ENCODE measurements at regions not wholly inside any gene's neighbourhood (a gene's known extent, or its start where the extent isn't known, plus 50 kb on each side); places are given as distances from the start of the nearest gene placed in this dataset.

DNA sequence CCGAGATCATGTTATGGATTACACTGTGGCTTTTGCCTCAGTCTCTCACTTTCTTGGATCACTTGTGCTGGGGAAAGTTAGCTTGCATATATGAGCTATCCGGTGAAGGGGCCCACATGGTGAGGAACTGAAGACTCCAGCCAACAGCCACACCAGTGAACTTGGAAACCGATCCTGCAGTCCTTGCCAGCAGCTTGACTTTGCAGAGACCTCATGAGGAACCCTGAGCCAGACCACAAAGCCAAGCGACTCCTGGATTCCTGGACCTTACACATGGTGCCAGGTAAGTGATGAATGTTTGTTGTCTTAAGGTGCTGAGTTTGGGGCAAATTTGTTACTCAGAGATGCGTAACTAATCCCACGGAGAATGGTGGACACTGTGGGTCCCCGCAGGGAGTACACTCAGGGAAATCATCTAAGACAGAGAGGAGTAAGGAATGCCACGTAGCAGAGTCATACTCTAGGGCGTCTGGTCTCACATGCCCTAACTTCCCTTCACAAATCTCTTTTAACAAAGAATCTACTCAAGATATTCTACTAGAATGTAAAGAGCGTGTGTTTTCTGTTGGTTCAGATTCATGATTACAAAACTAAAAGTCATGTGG, 76.5 kb upstream of the PJA2 start:
- DNase-seq (ENCODE audit: low read depth, low spot score) (no peak), ATAC-seq (no peak)
- Histone ChIP-seq H3K4me3 (replicated peaks in 1 of 2; ENCODE audit: low read depth in 1 of 2, low read length in 2 of 2) (no peak overlapping the region), H4K20me1 (ENCODE audit: insufficient read depth) (no peaks in the 10 kb centered on the region), H3K4me2 (ENCODE audit: low read length) (no peak overlapping the region), H3K9me3 (ENCODE audit: control insufficient read depth in 1 of 2, insufficient read depth in 1 of 2, low read depth in 1 of 2, low read length in 2 of 2) (no peaks in the 10 kb centered on the region), H3K27ac (ENCODE audit: low read depth, low read length) (no peak overlapping the region), H3K79me2 (ENCODE audit: insufficient read depth, low read length) (no peaks in the 10 kb centered on the region), H2AFZ (ENCODE audit: low read depth, low read length, poor library complexity, severe bottlenecking) (no peak overlapping the region), H3K27me3 (ENCODE audit: insufficient read depth, low read length) (no peaks in the 10 kb centered on the region), H3K9me2 (ENCODE audit: insufficient read depth) (no peaks in the 10 kb centered on the region), H3K9ac (ENCODE audit: low read length) (no peak overlapping the region), H3K4me1 (ENCODE audit: control insufficient read depth in 1 of 2, insufficient read depth in 2 of 2, low read length in 2 of 2) (no peaks in the 10 kb centered on the region), H3K36me3 (ENCODE audit: control insufficient read depth in 1 of 2, insufficient read depth in 2 of 2, low read length in 2 of 2) (no peaks in the 10 kb centered on the region)
- intact Hi-C loops (cut with micrococcal nuclease), result no loop called here
- BruUV-seq (replicated peaks), result no TSS peak
- ChIA-PET CTCF (no interaction called here), RAD21 (ENCODE audit: low non-redundant PET in 1 of 2, low total read pairs in 2 of 2, uncharacterized antibody in 2 of 2, unreplicated experiment in 2 of 2) (no interaction called here), POLR2A (no interaction called here)
- TF ChIP-seq ZNF274 (IDR thresholded peaks at IDR 0.05; ENCODE audit: low read depth, low read length), result no peak
- no peak for TF ChIP-seq CEBPB (IDR thresholded peaks at IDR 0.05; ENCODE audit: low read depth)

DNA sequence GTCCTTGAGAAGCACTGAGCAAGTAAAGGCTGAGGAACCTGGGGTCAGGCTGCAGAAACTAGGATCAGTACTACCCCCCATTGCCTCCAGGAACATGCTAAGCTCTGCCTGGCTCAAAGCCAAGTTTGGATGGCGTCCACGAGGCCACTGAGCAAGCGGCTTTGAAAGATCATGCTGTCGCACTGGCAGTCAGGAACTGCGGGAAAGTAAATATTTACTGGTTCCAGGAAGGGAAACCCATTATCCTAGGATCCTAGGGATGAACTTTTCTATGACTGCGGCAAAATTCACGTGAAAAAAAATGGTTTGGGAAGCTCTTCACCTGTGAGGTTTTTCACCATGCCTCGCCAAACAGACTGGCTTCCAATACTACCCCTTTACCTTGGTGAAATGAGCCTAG, 75.3 kb upstream of the PJA2 start:
- Histone ChIP-seq H3K9me2 (ENCODE audit: insufficient read depth) (no peaks in the 10 kb centered on the region), H3K27ac (ENCODE audit: low read depth, low read length) (no peak overlapping the region), H3K27me3 (ENCODE audit: insufficient read depth, low read length) (no peaks in the 10 kb centered on the region), H3K9ac (ENCODE audit: low read length) (no peak overlapping the region), H3K4me2 (ENCODE audit: low read length) (no peak overlapping the region), H3K9me3 (ENCODE audit: control insufficient read depth in 1 of 2, insufficient read depth in 1 of 2, low read depth in 1 of 2, low read length in 2 of 2) (no peaks in the 10 kb centered on the region), H3K79me2 (ENCODE audit: insufficient read depth, low read length) (no peaks in the 10 kb centered on the region), H3K4me3 (replicated peaks in 1 of 2; ENCODE audit: low read depth in 1 of 2, low read length in 2 of 2) (no peak overlapping the region), H3K4me1 (ENCODE audit: control insufficient read depth in 1 of 2, insufficient read depth in 2 of 2, low read length in 2 of 2) (no peaks in the 10 kb centered on the region), H2AFZ (ENCODE audit: low read depth, low read length, poor library complexity, severe bottlenecking) (no peak overlapping the region), H3K36me3 (ENCODE audit: control insufficient read depth in 1 of 2, insufficient read depth in 2 of 2, low read length in 2 of 2) (no peaks in the 10 kb centered on the region), H4K20me1 (ENCODE audit: insufficient read depth) (no peaks in the 10 kb centered on the region)
- ATAC-seq (no peak), DNase-seq (ENCODE audit: low read depth, low spot score) (no peak)
- POLR2A ChIA-PET, result no interaction called here
- BruUV-seq (replicated peaks), result no TSS peak
- TF ChIP-seq POLR2A (IDR thresholded peaks at IDR 0.05; ENCODE audit: borderline replicate concordance, extremely low read depth, insufficient read depth, insufficient read length), result no peak
- TF ChIP-seq TCF7L2 (IDR thresholded peaks at IDR 0.05; ENCODE audit: borderline replicate concordance, extremely low read depth, insufficient read depth, insufficient read length), result no peak
- TF ChIP-seq CBX3 (IDR thresholded peaks at IDR 0.05; ENCODE audit: low read depth), result no peak
- TF ChIP-seq, protein P1, sequence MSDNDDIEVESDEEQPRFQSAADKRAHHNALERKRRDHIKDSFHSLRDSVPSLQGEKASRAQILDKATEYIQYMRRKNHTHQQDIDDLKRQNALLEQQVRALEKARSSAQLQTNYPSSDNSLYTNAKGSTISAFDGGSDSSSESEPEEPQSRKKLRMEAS (IDR thresholded peaks at IDR 0.05), result no peak
- RAD21 ChIA-PET (ENCODE audit: low non-redundant PET in 1 of 2, low total read pairs in 2 of 2, uncharacterized antibody in 2 of 2, unreplicated experiment in 2 of 2), result no interaction called here
- CTCF ChIA-PET, result no interaction called here
- intact Hi-C loops (cut with micrococcal nuclease), result no loop called here

All from HCT116 (cell line).